ENCODE measurements at regions not wholly inside any gene's neighbourhood (a gene's known extent, or its start where the extent isn't known, plus 50 kb on each side); places are given as distances from the start of the nearest gene placed in this dataset.

GRCh38 chr22:47645450-47645914 is 883.0 kb downstream of the TBC1D22A start:
- TF ChIP-seq CTCF (IDR thresholded peaks at IDR 0.05; ENCODE audit: insufficient read depth, low read depth, low read length, missing control alignments), result no peak
- no peak for DNase-seq (ENCODE audit: low read depth)
- no peak overlapping the region for H3K4me3 ChIP-seq (ENCODE audit: low read length)

GRCh38 chr22:47634347-47634746 is 871.9 kb downstream of the TBC1D22A start:
- no peak for DNase-seq (ENCODE audit: low read depth)

GRCh38 chr22:47633111-47633510 is 870.7 kb downstream of the TBC1D22A start:
- DNase-seq (ENCODE audit: low read depth), result no peak
- TF ChIP-seq CTCF (IDR thresholded peaks at IDR 0.05; ENCODE audit: insufficient read depth, low read depth, low read length, missing control alignments), result no peak
- H3K4me3 ChIP-seq (ENCODE audit: low read length), result no peak overlapping the region

More at GRCh38 chr22:47634347-47634746, 871.9 kb downstream of the TBC1D22A start:
- TF ChIP-seq CTCF (IDR thresholded peaks at IDR 0.05; ENCODE audit: insufficient read depth, low read depth, low read length, missing control alignments), result no peak
- H3K4me3 ChIP-seq (ENCODE audit: low read length), result no peak overlapping the region

GRCh38 chr22:47632701-47633100 is 870.3 kb downstream of the TBC1D22A start:
- DNase-seq (ENCODE audit: low read depth), result no peak
- TF ChIP-seq CTCF (IDR thresholded peaks at IDR 0.05; ENCODE audit: insufficient read depth, low read depth, low read length, missing control alignments), result no peak

GRCh38 chr22:47631571-47632102 is 869.2 kb downstream of the TBC1D22A start:
- DNase-seq (ENCODE audit: low read depth), result no peak
- no peak overlapping the region for H3K4me3 ChIP-seq (ENCODE audit: low read length)
- TF ChIP-seq CTCF (IDR thresholded peaks at IDR 0.05; ENCODE audit: insufficient read depth, low read depth, low read length, missing control alignments), result no peak

More at GRCh38 chr22:47632701-47633100, 870.3 kb downstream of the TBC1D22A start:
- H3K4me3 ChIP-seq (ENCODE audit: low read length), result no peak overlapping the region

GRCh38 chr22:47630741-47631534 is 868.5 kb downstream of the TBC1D22A start:
- H3K4me3 ChIP-seq (ENCODE audit: low read length), result no peak overlapping the region
- TF ChIP-seq CTCF (IDR thresholded peaks at IDR 0.05; ENCODE audit: insufficient read depth, low read depth, low read length, missing control alignments), result no peak
- no peak for DNase-seq (ENCODE audit: low read depth)

Data from epithelial cell of esophagus (primary cell).